Lower leg skin (tissue), 3 donors: ENCODE measurements at regions not wholly inside any gene's neighbourhood (a gene's known extent, or its start where the extent isn't known, plus 50 kb on each side); places are given as distances from the start of the nearest gene placed in this dataset.

Experiments
- CTCF ChIP-seq, 3 donors: fragments of 450-650 bp; IDR thresholded peaks; one replicate each; pipeline ENCODE4 v1.5.1; 2016; ENCODE audit warnings: antibody characterized with exemption in 3 of 3, mild to moderate bottlenecking in 3 of 3, moderate library complexity in 2 of 3
- POLR2A ChIP-seq, 2 donors: fragments of 450-650 bp; IDR thresholded peaks; one replicate each; pipeline ENCODE4 v1.6.1; 2016 to 2017; ENCODE audit warnings: antibody characterized with exemption in 2 of 2, mild to moderate bottlenecking in 1 of 2, moderate library complexity in 1 of 2

GRCh38 chrX:115364670-115365069, 75.2 kb downstream of the LUZP4 start:
- TF ChIP-seq CTCF (IDR thresholded peaks at IDR 0.05), result no peak
- no peak for TF ChIP-seq POLR2A (IDR thresholded peaks at IDR 0.05)
